GM19328 (cell line): ENCODE measurements at regions not wholly inside any gene's neighbourhood (a gene's known extent, or its start where the extent isn't known, plus 50 kb on each side); places are given as distances from the start of the nearest gene placed in this dataset.
"Not testable (repeated sequence)": the region's sequence is repeated elsewhere in the genome, so short reads cannot be mapped to it uniquely, and the experiment has no call there.

Experiments
- ATAC-seq: cut with Tn5 transposase; IDR thresholded peaks from one replicate; pipeline ENCODE4 v1.9.1; 2021; ENCODE audit warnings: mild to moderate bottlenecking, moderate library complexity; ENCODE audit not compliant: unreplicated experiment

GRCh38 chr7:83739527-83739926, 90.6 kb upstream of the SEMA3E start:
- ATAC-seq: no peak

GRCh38 chr7:83738291-83738835, 89.4 kb upstream of the SEMA3E start:
- ATAC-seq: no peak

GRCh38 chr7:83732305-83732704, 83.4 kb upstream of the SEMA3E start:
- ATAC-seq: no peak

GRCh38 chr7:83731154-83731553, 82.2 kb upstream of the SEMA3E start:
- no peak for ATAC-seq

DNA sequence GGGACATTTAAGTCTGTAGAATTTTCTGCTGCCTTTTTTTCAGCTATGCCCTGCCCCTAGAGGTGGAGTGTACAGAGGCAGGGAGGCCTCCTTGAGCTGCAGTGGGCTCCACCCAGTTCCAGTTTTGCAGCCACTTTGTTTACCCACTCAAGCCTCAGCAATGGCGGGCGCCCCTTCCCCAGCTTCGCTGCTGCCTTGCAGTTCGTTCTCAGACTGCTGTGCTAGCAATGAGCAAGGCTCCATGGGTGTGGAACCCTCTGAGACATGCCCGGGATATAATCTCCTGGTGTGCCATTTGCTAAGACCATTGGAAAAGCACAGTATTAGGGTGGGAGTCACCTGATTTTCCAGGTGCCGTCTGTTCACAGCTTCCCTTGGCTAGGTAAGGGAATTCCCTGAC, 68.0 kb upstream of the SEMA3E start:
- ATAC-seq: not testable (repeated sequence)

DNA sequence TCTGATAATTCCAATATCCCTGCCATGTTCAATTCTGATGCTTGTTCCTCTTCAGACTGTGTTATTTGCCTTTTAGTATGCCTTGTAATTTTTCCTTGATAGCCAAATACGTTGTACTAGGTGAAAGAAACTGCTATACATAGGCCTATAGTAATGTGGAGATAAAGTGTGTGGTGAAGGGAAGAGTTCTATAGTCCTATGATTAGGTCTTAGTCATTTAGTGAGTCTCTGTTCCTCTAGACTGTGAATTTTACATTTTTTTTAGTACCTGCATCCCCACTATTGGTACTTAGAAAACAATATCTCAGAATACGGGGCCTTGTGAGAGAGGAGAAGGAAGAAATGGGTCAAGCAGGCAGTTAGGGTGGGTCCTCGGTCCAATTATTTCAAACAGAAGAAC, 59.6 kb upstream of the SEMA3E start:
- no peak for ATAC-seq

GRCh38 chr7:83704564-83704963, 55.6 kb upstream of the SEMA3E start:
- ATAC-seq: no peak

DNA sequence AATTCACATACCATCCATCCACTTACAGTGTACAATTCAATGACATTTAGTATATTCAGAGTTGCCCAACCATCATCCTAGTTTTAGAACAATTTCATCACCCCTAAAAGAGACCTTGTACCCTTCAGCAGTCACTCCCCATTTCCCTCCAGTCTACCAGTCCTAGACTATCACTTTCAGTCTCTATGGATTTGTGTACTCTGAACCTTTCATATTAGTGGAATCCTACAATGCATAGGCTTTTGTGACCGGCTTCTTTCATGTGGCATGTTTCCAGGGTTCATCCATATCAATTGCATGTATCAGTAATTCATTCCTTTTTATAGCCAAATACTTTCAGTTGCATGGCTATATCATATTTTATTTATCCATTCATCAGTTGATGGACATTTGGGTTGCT, 53.5 kb upstream of the SEMA3E start:
- ATAC-seq: no peak

DNA sequence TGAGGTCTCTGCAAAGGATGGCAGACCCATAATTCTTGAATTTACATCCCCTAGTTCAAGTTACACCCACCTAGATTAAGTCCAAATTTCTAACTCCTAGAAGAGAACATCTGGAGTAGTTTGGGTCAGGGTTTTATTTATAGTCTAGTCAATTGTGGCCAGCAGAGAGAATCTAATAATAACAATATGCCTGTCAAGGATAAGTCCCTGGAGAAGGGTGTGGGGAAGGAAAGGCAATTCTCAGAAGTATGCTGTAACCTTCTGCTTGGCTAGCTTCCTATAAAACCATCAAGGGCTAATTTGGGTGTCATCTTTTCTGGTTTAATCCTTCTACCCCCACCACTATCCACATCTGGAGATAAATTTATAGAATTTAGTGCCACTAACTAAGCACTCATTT, 52.8 kb upstream of the SEMA3E start:
- no peak for ATAC-seq
